Gastrocnemius medialis (tissue), 4 donors: ENCODE measurements at regions not wholly inside any gene's neighbourhood (a gene's known extent, or its start where the extent isn't known, plus 50 kb on each side); places are given as distances from the start of the nearest gene placed in this dataset.

ENCODE experiments used
- ATAC-seq, 2 donors: fragments of 150-250 bp; one replicate each; pipeline ENCODE4 v1.9.1; 2016
- DNase-seq, 2 donors: peaks; one replicate each; pipeline ENCODE4 v3.0.0-alpha.2; 2019
- H3K27ac ChIP-seq, 4 donors: fragments of 200-600 bp; sonication (generic); 1 replicate in 1 of 4; 2 replicates in 3 of 4; pipeline ENCODE4 v1.5.1; 2016 to 2018; ENCODE audit warnings: mild to moderate bottlenecking in 2 of 4, moderate library complexity in 1 of 4
- H3K27me3 ChIP-seq, 3 donors: fragments of 200-600 bp; sonication (generic) in 2 of 3; 1 replicate in 1 of 3; 2 replicates in 2 of 3; pipeline versions ENCODE4 v1.5.1 to v1.6.0; 2016 to 2019; ENCODE audit warnings: mild to moderate bottlenecking in 1 of 3, moderate library complexity in 1 of 3
- H3K36me3 ChIP-seq, 2 donors: fragments of 200-600 bp; sonication (generic) in 1 of 2; one replicate each; pipeline ENCODE4 v1.5.1; 2017 to 2018
- H3K4me1 ChIP-seq, 2 donors: fragments of 200-600 bp; sonication (generic) in 1 of 2; one replicate each; pipeline ENCODE4 v1.5.1; 2016 to 2017; ENCODE audit warnings: mild to moderate bottlenecking in 2 of 2
- H3K4me3 ChIP-seq, 4 donors: fragments of 200-600 bp; sonication (generic) in 3 of 4; 1 replicate in 1 of 4; 2 replicates in 3 of 4; pipeline ENCODE4 v1.5.1; 2016 to 2019; ENCODE audit warnings: mild to moderate bottlenecking in 2 of 4
- H3K9me3 ChIP-seq, 3 donors: fragments of 200-600 bp; sonication (generic) in 2 of 3; 1 replicate in 1 of 3; 2 replicates in 2 of 3; pipeline ENCODE4 v1.5.1; 2016 to 2019
- CTCF ChIP-seq, 5 experiments: fragments of 450-650 bp in 3 of 5; fragments of 200-600 bp in 2 of 5; sonication (generic) in 2 of 5; IDR thresholded peaks in 4 of 5; conservative IDR thresholded peaks in 1 of 5; 1 replicate in 4 of 5; 2 replicates in 1 of 5; pipeline ENCODE4 v1.5.1; 2016 to 2019; ENCODE audit warnings: antibody characterized with exemption in 5 of 5, mild to moderate bottlenecking in 3 of 5, moderate library complexity in 3 of 5
- POLR2A ChIP-seq, 2 donors: fragments of 450-650 bp; IDR thresholded peaks; one replicate each; pipeline ENCODE4 v1.6.1; 2017; ENCODE audit warnings: antibody characterized with exemption in 2 of 2, mild to moderate bottlenecking in 2 of 2, moderate library complexity in 2 of 2
- in situ Hi-C, 4 donors: fragments of 200-750 bp; cut with MboI; loops; one replicate each; pipeline versions ENCODE4 v1.15.0 to v1.8.0; 2017; ENCODE audit warnings: low sequenced_read_pairs in 4 of 4
- intact Hi-C: fragments of 100-400 bp; cut with DNase I; formaldehyde crosslinking; loops from one replicate; pipeline ENCODE4 v1.15.1; 2023; ENCODE audit warnings: low total_unique reads

GRCh38 chr5:39486361-39486760 lies 61.6 kb upstream of the DAB2 start:
- Histone ChIP-seq H3K4me1 (no peaks in the 10 kb centered on the region), H3K27ac (no peak overlapping the region), H3K36me3 (no peaks in the 10 kb centered on the region), H3K9me3 (no peaks in the 10 kb centered on the region), H3K27me3 (no peaks in the 10 kb centered on the region), H3K4me3 (no peak overlapping the region)
- TF ChIP-seq CTCF (IDR thresholded peaks at IDR 0.05 in 4 of 5, conservative IDR thresholded peaks at IDR 0.05 in 1 of 5) (no peak), POLR2A (IDR thresholded peaks at IDR 0.05) (no peak)
- in situ Hi-C loops = no loop called here
- intact Hi-C loops = no loop called here
- ATAC-seq (no peak), DNase-seq (no peak)

GRCh38 chr5:39485079-39485478 lies 60.3 kb upstream of the DAB2 start:
- no peak for DNase-seq
- no peaks in the 10 kb centered on the region for H3K4me1 ChIP-seq
- intact Hi-C loops (no loop called here), in situ Hi-C loops (no loop called here)
- no peak for TF ChIP-seq POLR2A (IDR thresholded peaks at IDR 0.05)
- no peak for TF ChIP-seq CTCF (IDR thresholded peaks at IDR 0.05 in 4 of 5, conservative IDR thresholded peaks at IDR 0.05 in 1 of 5)
- no peaks in the 10 kb centered on the region for H3K36me3 ChIP-seq
- H3K27ac ChIP-seq = no peak overlapping the region
- ATAC-seq = no peak
- H3K27me3 ChIP-seq = no peaks in the 10 kb centered on the region
- no peak overlapping the region for H3K4me3 ChIP-seq
- no peaks in the 10 kb centered on the region for H3K9me3 ChIP-seq

- no peaks in the 10 kb centered on the region for H3K27me3 ChIP-seq
- in situ Hi-C loops = no loop called here
- TF ChIP-seq CTCF (IDR thresholded peaks at IDR 0.05 in 4 of 5, conservative IDR thresholded peaks at IDR 0.05 in 1 of 5) = no peak
- TF ChIP-seq POLR2A (IDR thresholded peaks at IDR 0.05) = no peak
- no peaks in the 10 kb centered on the region for H3K9me3 ChIP-seq
- no peaks in the 10 kb centered on the region for H3K36me3 ChIP-seq
- H3K4me1 ChIP-seq = no peaks in the 10 kb centered on the region
- intact Hi-C loops = no loop called here
- DNase-seq (no peak), ATAC-seq (no peak)
- no peak overlapping the region for H3K4me3 ChIP-seq
- no peak overlapping the region for H3K27ac ChIP-seq
Measured at GRCh38 chr5:39484673-39485072, 59.9 kb upstream of the DAB2 start.

GRCh38 chr5:39482098-39482497 lies 57.3 kb upstream of the DAB2 start:
- Histone ChIP-seq H3K27ac (no peak overlapping the region), H3K36me3 (no peaks in the 10 kb centered on the region), H3K9me3 (no peaks in the 10 kb centered on the region), H3K4me1 (no peaks in the 10 kb centered on the region), H3K27me3 (no peaks in the 10 kb centered on the region), H3K4me3 (no peak overlapping the region)
- ATAC-seq = no peak
- in situ Hi-C loops = no loop called here
- TF ChIP-seq CTCF (IDR thresholded peaks at IDR 0.05 in 4 of 5, conservative IDR thresholded peaks at IDR 0.05 in 1 of 5) (no peak), POLR2A (IDR thresholded peaks at IDR 0.05) (no peak)
- intact Hi-C loops = no loop called here
- DNase-seq = no peak

- H3K27ac ChIP-seq = no peak overlapping the region
- in situ Hi-C loops (no loop called here), intact Hi-C loops (no loop called here)
- ATAC-seq (no peak), DNase-seq (no peak)
- H3K36me3 ChIP-seq = no peaks in the 10 kb centered on the region
- no peaks in the 10 kb centered on the region for H3K4me1 ChIP-seq
- TF ChIP-seq CTCF (IDR thresholded peaks at IDR 0.05 in 4 of 5, conservative IDR thresholded peaks at IDR 0.05 in 1 of 5) (no peak), POLR2A (IDR thresholded peaks at IDR 0.05) (no peak)
- H3K4me3 ChIP-seq = no peak overlapping the region
- no peaks in the 10 kb centered on the region for H3K9me3 ChIP-seq
- H3K27me3 ChIP-seq = no peaks in the 10 kb centered on the region
Measured at GRCh38 chr5:39479537-39479936, 54.8 kb upstream of the DAB2 start.
